ENCODE measurements at regions not wholly inside any gene's neighbourhood (a gene's known extent, or its start where the extent isn't known, plus 50 kb on each side); places are given as distances from the start of the nearest gene placed in this dataset.

DNA sequence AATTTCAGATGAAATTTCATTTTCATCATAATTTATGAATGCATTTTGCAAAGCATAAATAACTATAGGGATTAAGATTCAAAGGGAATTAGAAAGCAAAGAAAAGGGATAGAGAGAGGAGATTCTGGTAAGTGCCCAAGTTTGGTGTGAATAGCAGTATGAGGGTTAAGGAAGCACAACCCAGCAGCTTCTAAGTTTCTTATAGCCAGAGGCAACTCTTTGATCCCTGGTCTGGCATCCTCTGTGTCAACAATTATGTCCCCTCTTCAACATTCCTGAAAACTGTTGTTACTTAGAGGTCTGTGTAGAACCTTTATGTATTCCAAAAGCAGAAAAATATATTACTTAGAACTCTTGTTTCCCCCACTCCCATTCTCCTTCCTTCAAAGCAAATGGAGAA, 171.6 kb upstream of the SATB2 start:
- no peak for TF ChIP-seq CTCF (conservative IDR thresholded peaks at IDR 0.05)
- no peak for DNase-seq (ENCODE audit: extremely low spot score, unreplicated experiment)
- Mint-ChIP-seq H3K27ac (no peak overlapping the region), H3K4me3 (no peak overlapping the region), H3K27me3 (no peaks in the 10 kb centered on the region), H3K9me3 (no peaks in the 10 kb centered on the region), H3K36me3 (no peaks in the 10 kb centered on the region), H3K4me1 (ENCODE audit: unreplicated experiment) (peaks cover 5% of the 10 kb centered on the region)

DNA sequence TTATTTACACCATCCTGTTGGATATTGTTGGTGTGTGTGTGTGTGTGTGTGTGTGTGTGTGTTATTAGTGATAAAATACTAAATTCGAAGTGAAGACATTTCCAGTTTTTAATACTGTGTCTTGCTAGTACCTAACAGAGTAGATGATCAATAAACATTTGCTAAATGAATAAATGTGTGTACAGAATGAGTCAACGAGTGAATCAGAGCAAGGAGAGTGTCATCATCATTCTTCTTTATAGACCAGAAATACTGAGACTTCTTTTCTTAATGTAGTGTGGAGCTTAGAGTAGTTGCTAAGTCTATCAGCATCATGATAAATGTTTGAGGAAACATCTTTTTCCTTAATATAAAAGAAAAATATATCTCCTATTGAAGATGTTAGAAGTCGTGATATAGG, 169.7 kb upstream of the SATB2 start:
- no peak for TF ChIP-seq CTCF (conservative IDR thresholded peaks at IDR 0.05)
- H3K27me3 Mint-ChIP-seq = no peaks in the 10 kb centered on the region
- no peak for DNase-seq (ENCODE audit: extremely low spot score, unreplicated experiment)
- peaks cover 11% of the 10 kb centered on the region for H3K4me1 Mint-ChIP-seq (ENCODE audit: unreplicated experiment)
- no peak overlapping the region for H3K4me3 Mint-ChIP-seq
- no peaks in the 10 kb centered on the region for H3K9me3 Mint-ChIP-seq
- no peak overlapping the region for H3K27ac Mint-ChIP-seq
- H3K36me3 Mint-ChIP-seq = no peaks in the 10 kb centered on the region

DNA sequence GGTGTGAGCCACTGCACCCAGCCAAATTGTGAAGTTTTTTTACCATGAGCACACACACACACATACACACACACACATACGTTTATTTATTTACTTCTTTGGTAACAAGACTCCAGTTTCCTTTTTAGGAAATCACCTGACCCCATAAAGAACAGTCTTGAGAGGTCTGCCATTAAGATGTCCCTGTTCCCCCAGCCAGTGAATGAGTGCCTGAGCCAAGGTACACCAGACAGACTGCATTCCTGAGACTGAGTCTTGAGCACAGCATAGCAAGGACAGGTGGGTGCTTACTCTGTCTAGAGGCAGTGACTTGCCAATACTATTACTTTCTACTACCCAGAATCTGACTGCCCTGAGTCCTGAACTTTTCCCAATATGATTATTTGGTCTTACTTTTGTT, 167.2 kb upstream of the SATB2 start:
- H3K9me3 Mint-ChIP-seq = no peaks in the 10 kb centered on the region
- no peak for DNase-seq (ENCODE audit: extremely low spot score, unreplicated experiment)
- H3K4me1 Mint-ChIP-seq (ENCODE audit: unreplicated experiment) = peaks cover 11% of the 10 kb centered on the region
- peak overlapping the region; percentile 2 for H3K4me3 Mint-ChIP-seq
- no peaks in the 10 kb centered on the region for H3K36me3 Mint-ChIP-seq
- no peak for TF ChIP-seq CTCF (conservative IDR thresholded peaks at IDR 0.05)
- peak overlapping the region; percentile 85 for H3K27ac Mint-ChIP-seq
- no peaks in the 10 kb centered on the region for H3K27me3 Mint-ChIP-seq

DNA sequence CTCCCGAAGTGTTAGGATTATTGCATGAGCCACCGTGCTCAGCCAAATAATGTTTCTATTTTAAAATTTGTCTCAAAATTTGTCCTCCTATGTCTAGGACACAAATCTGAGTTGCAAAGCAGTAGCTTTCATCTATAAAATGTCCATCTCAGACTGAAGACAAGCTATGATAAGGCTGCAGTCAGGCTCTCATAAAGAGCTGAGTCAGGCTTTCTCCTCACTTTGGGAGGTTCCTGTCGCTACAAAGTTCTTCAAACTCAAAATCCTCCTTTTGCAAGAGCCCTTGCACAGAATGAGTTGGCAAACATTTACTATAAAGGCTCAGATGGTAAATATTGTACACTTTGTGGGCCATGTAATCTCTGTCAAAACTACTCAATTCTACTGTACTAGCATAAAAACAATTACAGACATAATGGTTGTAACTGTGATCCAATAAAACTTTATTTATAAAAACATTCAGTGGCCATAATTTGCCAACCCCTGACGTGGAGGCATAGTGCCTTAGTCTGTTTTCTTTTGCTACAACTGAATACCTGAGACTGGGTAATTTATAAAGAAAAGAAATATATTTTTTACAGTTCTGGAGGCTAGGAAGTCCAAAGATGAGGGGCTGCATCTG, 154.9 kb upstream of the SATB2 start:
- Mint-ChIP-seq H3K36me3 (no peaks in the 10 kb centered on the region), H3K27ac (no peak overlapping the region), H3K4me1 (ENCODE audit: unreplicated experiment) (no peaks in the 10 kb centered on the region), H3K9me3 (no peaks in the 10 kb centered on the region), H3K27me3 (no peaks in the 10 kb centered on the region), H3K4me3 (no peak overlapping the region)
- DNase-seq (ENCODE audit: extremely low spot score, unreplicated experiment) = no peak
- TF ChIP-seq CTCF (conservative IDR thresholded peaks at IDR 0.05) = no peak

DNA sequence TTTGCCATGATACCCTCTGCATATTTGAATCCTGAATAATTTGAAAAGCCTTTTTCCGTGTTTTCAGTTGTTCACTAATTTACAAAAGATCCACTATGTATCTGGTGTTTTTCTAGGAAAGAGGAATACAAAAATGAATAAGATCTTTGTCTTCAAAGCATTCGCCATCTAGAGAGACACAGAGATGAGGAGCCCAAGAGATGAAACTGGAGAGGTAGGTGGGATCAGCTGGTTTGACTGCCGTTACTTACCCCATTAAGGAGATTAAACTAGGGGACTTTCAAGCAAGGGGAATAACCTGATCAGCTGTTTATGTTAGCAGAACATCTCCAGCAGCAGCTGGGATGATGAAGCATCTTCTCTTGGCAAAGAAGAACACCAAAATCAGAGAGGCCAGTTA, 150.2 kb upstream of the SATB2 start:
- H3K27me3 Mint-ChIP-seq = peaks cover 4% of the 10 kb centered on the region
- no peaks in the 10 kb centered on the region for H3K36me3 Mint-ChIP-seq
- peaks cover 4% of the 10 kb centered on the region for H3K4me1 Mint-ChIP-seq (ENCODE audit: unreplicated experiment)
- no peaks in the 10 kb centered on the region for H3K9me3 Mint-ChIP-seq
- no peak overlapping the region for H3K27ac Mint-ChIP-seq
- no peak for TF ChIP-seq CTCF (conservative IDR thresholded peaks at IDR 0.05)
- no peak overlapping the region for H3K4me3 Mint-ChIP-seq
- DNase-seq (ENCODE audit: extremely low spot score, unreplicated experiment) = no peak
